HUES48 (cell line): ENCODE measurements at regions not wholly inside any gene's neighbourhood (a gene's known extent, or its start where the extent isn't known, plus 50 kb on each side); places are given as distances from the start of the nearest gene placed in this dataset.

Experiments used
- H3K27ac ChIP-seq: one replicate; pipeline ENCODE4 v1.7.0; 2013; ENCODE audit warnings: low read depth, low read length, inconsistent platforms
- H3K27me3 ChIP-seq: 2 replicates; pipeline ENCODE4 v1.6.1; 2013; ENCODE audit warnings: mild to moderate bottlenecking, low read length; ENCODE audit not compliant: control insufficient read depth, insufficient read depth
- H3K36me3 ChIP-seq: 2 replicates; pipeline ENCODE4 v1.6.1; 2013; ENCODE audit warnings: low read length; ENCODE audit not compliant: control insufficient read depth, insufficient read depth
- H3K4me1 ChIP-seq: 2 replicates; pipeline ENCODE4 v1.6.1; 2013; ENCODE audit warnings: mild to moderate bottlenecking, low read length; ENCODE audit not compliant: control insufficient read depth, insufficient read depth
- H3K4me3 ChIP-seq: 2 replicates; pipeline ENCODE4 v1.5.1; 2013; ENCODE audit warnings: mild to moderate bottlenecking, low read depth, low read length
- H3K9ac ChIP-seq: 2 replicates; pipeline ENCODE4 v1.6.1; 2013; ENCODE audit warnings: mild to moderate bottlenecking, low read depth, low read length, moderate library complexity
- H3K9me3 ChIP-seq: 2 replicates; pipeline ENCODE4 v1.6.1; 2013; ENCODE audit warnings: low read length; ENCODE audit not compliant: control insufficient read depth, insufficient read depth

DNA sequence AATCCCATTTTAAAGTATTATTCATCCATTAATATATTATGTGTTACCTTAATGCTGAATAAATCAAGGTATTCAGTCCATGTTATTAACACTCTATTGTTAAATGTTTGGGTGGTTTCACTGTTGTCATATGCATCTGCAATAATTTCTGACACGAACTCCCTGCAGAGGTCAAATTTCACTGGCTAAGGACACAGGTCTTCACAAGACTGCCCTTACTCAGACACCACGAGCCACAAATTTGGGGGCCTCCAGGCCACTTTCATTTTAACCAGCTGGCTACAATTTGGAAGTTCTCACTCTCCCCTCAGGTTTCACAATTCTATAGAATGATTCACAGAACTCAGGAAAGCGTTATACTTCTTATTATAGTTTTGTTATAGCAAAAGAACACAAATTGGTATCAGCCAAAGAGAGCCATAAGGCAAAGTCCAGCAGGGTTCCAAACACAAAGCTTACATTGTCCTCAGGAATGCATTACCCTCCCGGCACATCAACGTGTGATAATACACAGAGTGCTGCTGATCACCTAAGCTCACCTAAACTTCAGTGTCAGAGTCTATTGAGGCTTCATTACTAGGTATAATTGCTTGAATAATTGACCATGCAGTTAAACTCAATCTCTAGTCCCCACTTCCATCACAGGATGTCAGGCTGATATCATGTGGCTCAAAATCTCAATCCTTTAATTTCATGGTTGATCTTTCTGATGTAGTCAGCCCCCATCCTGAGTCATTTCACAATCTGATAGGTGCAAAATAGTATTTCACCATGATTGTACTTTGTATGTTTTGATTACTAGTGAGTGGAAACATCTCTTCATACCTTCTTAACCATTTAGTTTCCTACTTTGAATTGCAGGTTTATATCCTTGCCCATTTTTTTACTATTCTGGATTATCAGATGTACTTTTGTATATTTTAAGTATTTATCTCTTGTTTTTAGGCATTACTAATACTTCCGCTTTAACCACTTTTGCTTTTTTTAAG is 441.4 kb upstream of the AGTR1 start:
- no peaks in the 10 kb centered on the region for H3K27me3 ChIP-seq
- no peak overlapping the region for H3K9ac ChIP-seq
- peaks cover 9% of the 10 kb centered on the region for H3K9me3 ChIP-seq
- no peaks in the 10 kb centered on the region for H3K4me1 ChIP-seq
- no peak overlapping the region for H3K27ac ChIP-seq
- no peak overlapping the region for H3K4me3 ChIP-seq
- H3K36me3 ChIP-seq, result no peaks in the 10 kb centered on the region

- Histone ChIP-seq H3K36me3 (no peaks in the 10 kb centered on the region), H3K27ac (no peak overlapping the region), H3K27me3 (no peaks in the 10 kb centered on the region), H3K9me3 (peaks cover 8% of the 10 kb centered on the region), H3K4me3 (no peak overlapping the region), H3K9ac (no peak overlapping the region), H3K4me1 (no peaks in the 10 kb centered on the region)
Observed at GRCh38 chr3:148262980-148263379, 434.7 kb upstream of the AGTR1 start.

DNA sequence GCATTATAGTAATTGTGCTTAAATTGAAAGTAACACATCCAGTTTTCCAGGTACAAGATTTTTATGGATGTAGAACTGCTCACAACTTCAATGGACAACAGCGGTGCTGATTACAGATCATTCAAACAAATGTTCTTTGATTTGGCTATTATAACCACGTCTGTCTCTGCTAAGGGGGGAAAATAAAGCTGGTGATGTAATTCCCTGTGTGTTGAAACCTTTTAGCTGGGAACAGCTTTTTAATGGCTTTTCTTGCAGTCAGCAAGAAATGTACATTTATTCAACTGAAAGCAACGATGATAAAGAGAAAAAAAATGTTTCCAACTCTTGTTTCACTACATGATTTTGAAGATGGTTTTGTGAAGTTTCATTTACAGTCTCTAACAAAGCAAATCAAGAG is 431.9 kb upstream of the AGTR1 start:
- Histone ChIP-seq H3K27ac (no peak overlapping the region), H3K9ac (no peak overlapping the region), H3K4me3 (no peak overlapping the region), H3K27me3 (no peaks in the 10 kb centered on the region), H3K4me1 (0 out of 2 replicates have a peak, but pooled peaks cover 4% of the 10 kb centered on the region), H3K36me3 (no peaks in the 10 kb centered on the region), H3K9me3 (no peaks in the 10 kb centered on the region)

- H3K9me3 ChIP-seq, result no peaks in the 10 kb centered on the region
- 0 out of 2 replicates have a peak, but pooled peaks cover 4% of the 10 kb centered on the region for H3K4me1 ChIP-seq
- no peaks in the 10 kb centered on the region for H3K36me3 ChIP-seq
- no peak overlapping the region for H3K4me3 ChIP-seq
- H3K27ac ChIP-seq, result no peak overlapping the region
- no peak overlapping the region for H3K9ac ChIP-seq
- H3K27me3 ChIP-seq, result no peaks in the 10 kb centered on the region
Observed at GRCh38 chr3:148266341-148266740, 431.4 kb upstream of the AGTR1 start.

GRCh38 chr3:148269816-148270215 is 427.9 kb upstream of the AGTR1 start:
- no peaks in the 10 kb centered on the region for H3K36me3 ChIP-seq
- H3K9me3 ChIP-seq, result no peaks in the 10 kb centered on the region
- H3K27me3 ChIP-seq, result no peaks in the 10 kb centered on the region
- H3K4me1 ChIP-seq, result peaks cover 30% of the 10 kb centered on the region
- H3K9ac ChIP-seq, result no peak overlapping the region
- no peak overlapping the region for H3K27ac ChIP-seq
- H3K4me3 ChIP-seq, result no peak overlapping the region

DNA sequence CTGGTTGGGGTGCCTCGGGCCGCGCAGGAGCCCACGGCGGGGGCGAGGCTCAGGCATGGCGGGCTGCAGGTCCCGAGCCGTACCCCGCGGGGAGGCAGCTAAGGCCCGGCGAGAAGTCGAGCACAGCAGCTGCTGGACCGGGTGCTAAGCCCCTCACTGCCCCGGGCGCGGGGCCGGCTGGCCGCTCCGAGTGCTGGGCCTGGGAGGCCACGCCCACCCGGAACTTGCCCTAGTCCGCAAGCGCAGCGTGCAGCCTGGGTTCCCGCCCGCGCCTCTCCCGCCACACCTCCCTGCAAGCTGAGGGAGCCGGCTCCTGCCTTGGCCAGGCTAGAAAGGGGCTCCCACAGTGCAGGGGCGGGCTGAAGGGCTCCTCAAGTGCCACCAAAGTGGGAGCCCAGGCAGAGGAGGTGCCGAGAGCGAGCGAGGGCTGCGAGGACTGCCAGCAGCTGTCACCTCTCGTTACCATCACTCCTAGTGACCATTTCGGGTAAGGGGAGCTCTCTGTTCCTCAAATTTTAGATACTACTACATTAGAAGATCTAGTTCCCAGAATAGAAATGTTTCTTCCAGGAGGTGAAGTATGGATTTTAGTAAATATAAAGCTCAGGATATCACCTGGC is 417.0 kb upstream of the AGTR1 start:
- H3K27ac ChIP-seq, result no peak overlapping the region
- no peaks in the 10 kb centered on the region for H3K27me3 ChIP-seq
- H3K4me1 ChIP-seq, result peaks cover 3% of the 10 kb centered on the region; the same call in 1 of the 2 replicates
- no peak overlapping the region for H3K4me3 ChIP-seq
- H3K9ac ChIP-seq, result no peak overlapping the region
- H3K9me3 ChIP-seq, result no peaks in the 10 kb centered on the region
- no peaks in the 10 kb centered on the region for H3K36me3 ChIP-seq

GRCh38 chr3:148289159-148289558 is 408.5 kb upstream of the AGTR1 start:
- H3K4me3 ChIP-seq, result no peak overlapping the region

DNA sequence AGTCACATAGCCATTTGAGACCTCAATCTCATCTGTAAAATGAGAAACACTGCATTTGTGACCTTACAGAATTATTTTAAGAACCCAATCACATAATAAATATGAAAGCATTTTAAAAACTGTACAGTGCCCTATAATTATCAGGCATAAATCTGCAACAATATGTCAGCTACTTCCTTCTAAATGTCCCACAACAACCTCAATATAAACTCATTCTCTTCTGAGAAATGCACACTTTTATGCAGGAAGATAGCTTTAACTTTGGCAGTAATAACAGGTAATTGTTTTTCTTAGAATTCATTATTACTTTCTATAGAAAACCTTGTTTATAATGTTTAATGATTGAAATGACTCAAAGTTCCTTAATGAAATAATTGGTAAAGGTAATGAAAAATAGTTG is 400.7 kb upstream of the AGTR1 start:
- Histone ChIP-seq H3K4me1 (no peaks in the 10 kb centered on the region), H3K36me3 (no peaks in the 10 kb centered on the region), H3K4me3 (no peak overlapping the region), H3K9me3 (no peaks in the 10 kb centered on the region), H3K27ac (no peak overlapping the region), H3K9ac (no peak overlapping the region), H3K27me3 (no peaks in the 10 kb centered on the region)

More at GRCh38 chr3:148289159-148289558, 408.5 kb upstream of the AGTR1 start:
- Histone ChIP-seq H3K9ac (no peak overlapping the region), H3K36me3 (no peaks in the 10 kb centered on the region), H3K9me3 (no peaks in the 10 kb centered on the region), H3K4me1 (no peaks in the 10 kb centered on the region), H3K27ac (no peak overlapping the region), H3K27me3 (no peaks in the 10 kb centered on the region)

GRCh38 chr3:148307443-148307843 is 390.3 kb upstream of the AGTR1 start:
- H3K36me3 ChIP-seq, result no peaks in the 10 kb centered on the region
- H3K4me1 ChIP-seq, result no peaks in the 10 kb centered on the region
- no peak overlapping the region for H3K9ac ChIP-seq
- H3K9me3 ChIP-seq, result no peaks in the 10 kb centered on the region
- H3K27ac ChIP-seq, result no peak overlapping the region
- H3K4me3 ChIP-seq, result no peak overlapping the region
- H3K27me3 ChIP-seq, result no peaks in the 10 kb centered on the region

GRCh38 chr3:148309390-148310035 is 388.2 kb upstream of the AGTR1 start:
- Histone ChIP-seq H3K36me3 (no peaks in the 10 kb centered on the region), H3K9me3 (no peaks in the 10 kb centered on the region), H3K27me3 (no peaks in the 10 kb centered on the region), H3K4me1 (no peaks in the 10 kb centered on the region), H3K9ac (no peak overlapping the region), H3K27ac (no peak overlapping the region), H3K4me3 (no peak overlapping the region)

DNA sequence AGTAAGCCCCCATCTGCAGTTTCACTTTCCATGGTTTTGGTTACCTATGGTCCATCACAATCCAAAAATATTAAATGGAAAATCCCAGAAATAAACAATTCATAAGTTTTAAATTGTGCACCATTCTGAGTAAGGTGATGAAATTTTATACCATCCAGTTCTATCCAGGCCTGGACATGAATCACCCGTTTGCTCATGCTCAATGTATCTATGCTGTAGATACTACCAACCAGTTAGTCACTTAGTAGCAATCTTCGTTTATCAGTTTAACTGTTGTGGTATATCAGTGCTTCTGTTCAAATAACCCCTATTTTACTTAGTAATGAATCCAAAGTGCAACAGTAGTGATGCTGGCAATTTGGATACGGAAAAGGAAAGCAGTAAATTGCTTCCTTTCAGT is 381.9 kb upstream of the AGTR1 start:
- no peak overlapping the region for H3K9ac ChIP-seq
- no peaks in the 10 kb centered on the region for H3K27me3 ChIP-seq
- H3K36me3 ChIP-seq, result no peaks in the 10 kb centered on the region
- no peak overlapping the region for H3K4me3 ChIP-seq
- H3K9me3 ChIP-seq, result no peaks in the 10 kb centered on the region
- no peaks in the 10 kb centered on the region for H3K4me1 ChIP-seq
- no peak overlapping the region for H3K27ac ChIP-seq
